Prostate gland (tissue), 2 donors: ENCODE measurements at regions not wholly inside any gene's neighbourhood (a gene's known extent, or its start where the extent isn't known, plus 50 kb on each side); places are given as distances from the start of the nearest gene placed in this dataset.

Experiments used
- DNase-seq: peaks from one replicate; pipeline ENCODE4 v3.0.0-alpha.2; 2019; ENCODE audit warnings: low spot score
- H3K27ac ChIP-seq, 2 donors: fragments of 200-600 bp; sonication (generic); 2 replicates each; pipeline ENCODE4 v1.5.1; 2017 to 2019
- H3K27me3 ChIP-seq: fragments of 200-600 bp; sonication (generic); replicated peaks from 2 replicates; pipeline ENCODE4 v1.5.1; 2019; ENCODE audit not compliant: insufficient read depth
- H3K36me3 ChIP-seq, 2 donors: fragments of 200-600 bp; sonication (generic); 1 replicate in 1 of 2; 2 replicates in 1 of 2; pipeline versions ENCODE4 v1.5.1 to v1.8.1; 2017 to 2019
- H3K4me1 ChIP-seq: fragments of 200-600 bp; sonication (generic); replicated peaks from 2 replicates; pipeline ENCODE4 v1.5.1; 2019
- H3K4me3 ChIP-seq, 2 donors: fragments of 200-600 bp; sonication (generic); 2 replicates each; pipeline ENCODE4 v1.5.1; 2017 to 2019
- H3K9me3 ChIP-seq: fragments of 200-600 bp; sonication (generic); 2 replicates; pipeline ENCODE4 v1.5.1; 2017
- POLR2A ChIP-seq: fragments of 450-650 bp; IDR thresholded peaks from one replicate; pipeline ENCODE4 v1.6.1; 2016; ENCODE audit warnings: antibody characterized with exemption, mild to moderate bottlenecking
- POLR2AphosphoS5 ChIP-seq: sonication (generic); formaldehyde crosslinking; IDR thresholded peaks from one replicate; pipeline ENCODE4 v1.6.1; 2017; ENCODE audit warnings: antibody characterized with exemption
- WGBS: methylation state at CpG from one replicate; pipeline ENCODE4 v1.1.5; 2018; 5-methylcytosine and 5-hydroxymethylcytosine counted together
- intact Hi-C: fragments of 100-400 bp; cut with DNase I; formaldehyde crosslinking; loops from one replicate; pipeline ENCODE4 v1.14.2; 2022
- TF ChIP-seq, protein P1 (sequence below), 4 experiments: fragments of 200-600 bp in 2 of 4; fragments of 450-650 bp in 2 of 4; sonication (generic) in 2 of 4; IDR thresholded peaks; 1 replicate in 3 of 4; 2 replicates in 1 of 4; pipeline ENCODE4 v1.5.1; 2016 to 2019; ENCODE audit warnings: antibody characterized with exemption in 4 of 4, mild to moderate bottlenecking in 2 of 4, moderate library complexity in 2 of 4

- Histone ChIP-seq H3K9me3 (no peaks in the 10 kb centered on the region), H3K36me3 (no peaks in the 10 kb centered on the region), H3K27ac (no peak overlapping the region), H3K4me3 (no peak overlapping the region), H3K4me1 (no peaks in the 10 kb centered on the region), H3K27me3 (no peaks in the 10 kb centered on the region)
- intact Hi-C loops = no loop called here
- WGBS = 86% methylated on average over 5 of the region's 5 CpGs
- DNase-seq = no peak
- TF ChIP-seq, protein P1, sequence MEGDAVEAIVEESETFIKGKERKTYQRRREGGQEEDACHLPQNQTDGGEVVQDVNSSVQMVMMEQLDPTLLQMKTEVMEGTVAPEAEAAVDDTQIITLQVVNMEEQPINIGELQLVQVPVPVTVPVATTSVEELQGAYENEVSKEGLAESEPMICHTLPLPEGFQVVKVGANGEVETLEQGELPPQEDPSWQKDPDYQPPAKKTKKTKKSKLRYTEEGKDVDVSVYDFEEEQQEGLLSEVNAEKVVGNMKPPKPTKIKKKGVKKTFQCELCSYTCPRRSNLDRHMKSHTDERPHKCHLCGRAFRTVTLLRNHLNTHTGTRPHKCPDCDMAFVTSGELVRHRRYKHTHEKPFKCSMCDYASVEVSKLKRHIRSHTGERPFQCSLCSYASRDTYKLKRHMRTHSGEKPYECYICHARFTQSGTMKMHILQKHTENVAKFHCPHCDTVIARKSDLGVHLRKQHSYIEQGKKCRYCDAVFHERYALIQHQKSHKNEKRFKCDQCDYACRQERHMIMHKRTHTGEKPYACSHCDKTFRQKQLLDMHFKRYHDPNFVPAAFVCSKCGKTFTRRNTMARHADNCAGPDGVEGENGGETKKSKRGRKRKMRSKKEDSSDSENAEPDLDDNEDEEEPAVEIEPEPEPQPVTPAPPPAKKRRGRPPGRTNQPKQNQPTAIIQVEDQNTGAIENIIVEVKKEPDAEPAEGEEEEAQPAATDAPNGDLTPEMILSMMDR (IDR thresholded peaks at IDR 0.05) = no peak
- TF ChIP-seq POLR2A (no peak), POLR2AphosphoS5 (no peak)
Measured at GRCh38 chr4:54553001-54553400, 104.8 kb upstream of the KIT start.

- TF ChIP-seq, protein P1 (IDR thresholded peaks at IDR 0.05) = no peak
- TF ChIP-seq POLR2A (no peak), POLR2AphosphoS5 (no peak)
- DNase-seq = no peak
- 49% methylated on average over 9 of the region's 9 CpGs for WGBS
- Histone ChIP-seq H3K9me3 (no peaks in the 10 kb centered on the region), H3K36me3 (no peaks in the 10 kb centered on the region), H3K27ac (no peak overlapping the region), H3K4me3 (no peak overlapping the region), H3K4me1 (no peaks in the 10 kb centered on the region), H3K27me3 (no peaks in the 10 kb centered on the region)
- intact Hi-C loops = no loop called here
Measured at GRCh38 chr4:54554339-54554990, 103.3 kb upstream of the KIT start.

- no peak for DNase-seq
- Histone ChIP-seq H3K4me1 (no peaks in the 10 kb centered on the region), H3K9me3 (no peaks in the 10 kb centered on the region), H3K27me3 (no peaks in the 10 kb centered on the region), H3K4me3 (no peak overlapping the region), H3K27ac (no peak overlapping the region), H3K36me3 (no peaks in the 10 kb centered on the region)
- TF ChIP-seq POLR2AphosphoS5 = no peak
- 78% methylated on average over 1 of the region's 1 CpG for WGBS
- intact Hi-C loops = no loop called here
Measured at GRCh38 chr4:54556051-54556450, 101.7 kb upstream of the KIT start.

- H3K27ac ChIP-seq = no peak overlapping the region
- H3K4me1 ChIP-seq = no peaks in the 10 kb centered on the region
- intact Hi-C loops = no loop called here
- no peak overlapping the region for H3K4me3 ChIP-seq
- TF ChIP-seq POLR2A = no peak
- TF ChIP-seq, protein P1 (IDR thresholded peaks at IDR 0.05) = no peak
- TF ChIP-seq POLR2AphosphoS5 = no peak
- H3K9me3 ChIP-seq = no peaks in the 10 kb centered on the region
- no peaks in the 10 kb centered on the region for H3K27me3 ChIP-seq
- WGBS = 93% methylated on average over 3 of the region's 3 CpGs
- no peak for DNase-seq
- H3K36me3 ChIP-seq = no peaks in the 10 kb centered on the region
Measured at GRCh38 chr4:54556587-54556986, 101.2 kb upstream of the KIT start.

DNA sequence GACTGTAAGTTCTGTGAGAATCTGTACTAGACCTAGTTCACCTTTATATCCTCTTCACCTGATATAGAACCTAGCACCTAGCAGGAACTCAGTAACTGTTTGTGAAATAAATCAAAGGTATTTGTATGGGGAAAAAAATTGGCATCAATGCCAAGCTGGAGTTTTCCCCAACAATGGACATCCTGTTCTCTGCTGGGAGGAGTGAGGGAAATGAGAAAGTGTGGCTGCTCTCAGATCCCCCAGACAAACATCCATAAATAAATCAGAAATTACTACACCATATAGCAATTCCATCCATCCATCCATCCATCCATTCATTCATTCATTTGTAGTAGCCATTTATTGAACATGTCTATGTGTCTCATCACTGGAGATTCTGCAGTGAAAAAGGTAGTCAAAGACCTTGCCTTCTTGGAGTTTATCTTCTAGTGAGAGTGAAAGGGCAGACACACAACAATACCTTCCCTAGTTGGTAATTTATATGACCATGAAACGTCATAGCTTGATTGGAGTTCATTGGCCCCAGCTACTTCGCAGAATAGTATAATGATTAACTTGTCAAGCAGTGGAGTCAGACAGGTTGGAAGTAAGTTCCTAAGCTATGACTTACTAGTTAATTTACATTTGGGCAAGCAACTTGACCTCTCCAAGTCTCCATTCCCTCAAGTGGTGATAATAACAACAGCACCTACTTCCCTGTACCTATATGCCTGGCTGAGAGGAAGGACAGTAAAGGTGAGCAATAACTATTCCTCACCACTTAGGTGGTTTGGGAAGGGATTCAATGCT lies 98.7 kb upstream of the KIT start:
- no peaks in the 10 kb centered on the region for H3K36me3 ChIP-seq
- DNase-seq = no peak
- no peak overlapping the region for H3K27ac ChIP-seq
- no peaks in the 10 kb centered on the region for H3K9me3 ChIP-seq
- no peaks in the 10 kb centered on the region for H3K27me3 ChIP-seq
- no peak overlapping the region for H3K4me3 ChIP-seq
- intact Hi-C loops = no loop called here
- TF ChIP-seq POLR2A (no peak), POLR2AphosphoS5 (no peak)
- TF ChIP-seq, protein P1 (IDR thresholded peaks at IDR 0.05) = no peak
- 70% methylated on average over 2 of the region's 2 CpGs for WGBS
- H3K4me1 ChIP-seq = no peaks in the 10 kb centered on the region
